T-helper 2 cell treated with Interferon-gamma antibody and Interleukin-4, amounts not matched to agents 100 ng/mL and 5 ng/mL, for 36 hours (primary cell): ENCODE measurements at regions not wholly inside any gene's neighbourhood (a gene's known extent, or its start where the extent isn't known, plus 50 kb on each side); places are given as distances from the start of the nearest gene placed in this dataset.

Experiments used
- intact Hi-C: fragments of 100-400 bp; cut with micrococcal nuclease; formaldehyde crosslinking; loops from one replicate; pipeline ENCODE4 v1.15.1; 2023

GRCh38 chr6:90668141-90668540, 81.3 kb upstream of the MAP3K7 start:
- intact Hi-C loops = no loop called here

- intact Hi-C loops = no loop called here
Measured at GRCh38 chr6:90663873-90664272, 77.0 kb upstream of the MAP3K7 start.

GRCh38 chr6:90663106-90663505, 76.2 kb upstream of the MAP3K7 start:
- intact Hi-C loops = no loop called here

- intact Hi-C loops = no loop called here
Measured at GRCh38 chr6:90660931-90661330, 74.1 kb upstream of the MAP3K7 start.

GRCh38 chr6:90658497-90658896, 71.6 kb upstream of the MAP3K7 start:
- intact Hi-C loops = no loop called here

DNA sequence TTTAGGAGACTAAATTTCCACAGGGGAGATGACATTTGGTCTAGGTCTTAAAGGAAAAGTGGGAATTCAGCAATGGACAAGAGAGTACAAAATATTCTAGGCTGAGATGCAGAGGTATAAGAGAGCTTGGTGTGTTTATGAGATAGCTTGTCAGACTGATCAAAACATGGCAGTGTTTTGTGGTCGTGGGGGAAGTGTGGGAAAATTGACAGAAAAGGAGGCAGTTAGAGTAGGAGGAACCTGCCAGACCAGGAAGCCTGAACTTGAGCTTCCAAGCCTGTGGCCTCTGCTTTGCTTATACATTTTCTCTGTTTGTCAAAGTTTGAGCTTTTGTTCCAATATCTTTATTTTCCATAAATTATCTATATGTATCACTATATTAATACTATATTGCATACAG, 69.5 kb upstream of the MAP3K7 start:
- intact Hi-C loops = no loop called here

DNA sequence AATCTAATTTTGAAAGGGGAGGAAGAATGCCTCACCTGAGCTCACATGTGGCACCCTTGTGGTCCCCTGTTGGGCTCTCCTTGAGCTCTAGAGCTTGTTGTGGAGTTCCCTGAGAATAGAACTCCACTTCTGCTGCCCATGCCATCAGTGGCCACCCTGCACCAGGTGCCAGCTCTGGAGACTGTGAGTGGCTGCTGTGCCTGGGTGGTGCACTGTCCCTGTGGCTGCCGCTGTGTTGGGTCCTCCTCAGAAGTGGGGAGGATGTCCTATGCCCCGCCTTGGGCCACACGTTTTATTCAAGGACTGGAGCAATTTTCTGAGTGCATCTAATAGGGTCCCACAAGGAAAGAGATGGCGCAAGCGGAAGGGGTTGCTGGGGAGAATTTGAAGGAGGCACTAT, 67.9 kb upstream of the MAP3K7 start:
- intact Hi-C loops = no loop called here

DNA sequence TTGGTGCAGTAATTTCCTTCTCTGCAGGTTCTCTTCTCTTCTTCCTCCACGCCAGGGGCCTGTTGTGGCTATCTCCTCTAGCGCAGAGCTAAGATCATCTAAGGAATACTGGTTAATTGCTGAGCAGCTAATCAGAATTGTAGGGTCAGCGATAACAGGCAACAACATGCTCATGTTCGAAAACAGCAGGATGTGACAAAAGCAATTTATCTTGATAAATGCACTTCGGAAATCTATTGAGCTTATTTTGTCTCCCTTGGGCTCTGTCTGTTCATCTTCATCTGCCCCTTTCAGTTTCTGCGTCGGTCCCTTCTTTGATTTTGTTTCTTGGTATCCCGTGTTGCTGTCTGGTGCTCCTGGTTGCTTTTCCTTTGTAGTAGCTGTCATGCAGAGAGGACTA, 67.3 kb upstream of the MAP3K7 start:
- intact Hi-C loops = no loop called here

- intact Hi-C loops = no loop called here
Measured at GRCh38 chr6:90653750-90654149, 66.9 kb upstream of the MAP3K7 start.

DNA sequence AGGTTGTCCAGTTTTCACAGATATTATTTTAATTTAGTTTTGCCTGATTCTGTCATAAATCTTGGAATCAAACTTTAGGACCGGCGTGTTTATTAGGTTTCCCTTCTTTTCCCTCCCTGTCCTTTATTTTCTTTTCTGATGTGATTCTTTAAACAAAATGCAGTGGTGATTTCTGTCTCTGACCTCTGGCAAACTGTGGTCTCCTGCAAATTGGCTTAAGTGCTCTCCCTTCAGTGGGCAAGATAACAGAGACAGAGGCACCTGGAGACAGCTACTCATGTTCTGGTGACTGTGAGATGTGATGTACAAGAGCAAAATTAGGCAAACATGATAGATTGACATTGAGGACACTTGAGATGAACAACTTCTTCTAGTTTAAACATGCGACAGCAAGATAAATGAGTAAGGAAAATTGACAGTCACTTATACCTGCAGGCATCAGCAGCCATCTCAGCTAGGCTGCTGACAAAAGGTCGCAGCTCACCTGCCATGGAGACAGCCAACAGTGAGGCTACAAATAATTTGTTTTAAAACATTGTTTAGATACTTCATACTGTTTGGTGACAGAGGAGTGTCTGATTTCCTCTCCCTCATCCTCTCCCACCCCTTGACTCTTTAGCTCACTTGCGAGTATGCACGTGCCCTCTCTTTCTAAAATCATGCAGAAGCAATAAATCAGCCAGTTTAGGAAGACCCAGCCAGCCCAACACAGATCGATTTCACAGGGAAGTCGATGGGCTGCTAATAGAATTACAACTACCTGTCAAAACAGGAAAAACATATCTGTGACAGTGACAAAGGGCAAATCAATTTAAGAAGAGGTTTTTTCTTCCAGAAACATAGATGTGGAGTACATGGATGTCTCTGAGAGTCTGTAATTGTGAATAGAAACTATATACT, 63.4 kb upstream of the MAP3K7 start:
- intact Hi-C loops = no loop called here

- intact Hi-C loops = no loop called here
Measured at GRCh38 chr6:90648873-90649272, 62.0 kb upstream of the MAP3K7 start.

DNA sequence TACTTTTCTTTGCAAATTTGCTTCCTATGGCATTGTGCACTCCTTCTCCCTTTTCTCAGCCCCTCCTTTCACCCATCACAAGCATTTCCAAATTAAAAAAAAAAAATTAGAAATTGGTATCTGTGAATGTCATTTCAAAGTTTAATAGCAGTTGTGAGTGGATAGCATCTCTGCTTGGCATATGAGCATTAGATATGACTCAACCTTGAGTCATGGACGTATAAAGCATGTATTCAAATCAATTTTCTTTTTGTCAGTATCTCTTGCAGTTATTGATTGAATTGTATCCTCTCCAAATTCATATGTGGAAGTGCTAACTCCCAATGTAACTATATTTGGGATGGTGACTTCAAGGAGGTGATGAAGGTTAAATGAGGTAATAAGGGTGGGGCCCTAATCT, 60.1 kb upstream of the MAP3K7 start:
- intact Hi-C loops = no loop called here

- intact Hi-C loops = no loop called here
Measured at GRCh38 chr6:90645634-90646033, 58.8 kb upstream of the MAP3K7 start.

DNA sequence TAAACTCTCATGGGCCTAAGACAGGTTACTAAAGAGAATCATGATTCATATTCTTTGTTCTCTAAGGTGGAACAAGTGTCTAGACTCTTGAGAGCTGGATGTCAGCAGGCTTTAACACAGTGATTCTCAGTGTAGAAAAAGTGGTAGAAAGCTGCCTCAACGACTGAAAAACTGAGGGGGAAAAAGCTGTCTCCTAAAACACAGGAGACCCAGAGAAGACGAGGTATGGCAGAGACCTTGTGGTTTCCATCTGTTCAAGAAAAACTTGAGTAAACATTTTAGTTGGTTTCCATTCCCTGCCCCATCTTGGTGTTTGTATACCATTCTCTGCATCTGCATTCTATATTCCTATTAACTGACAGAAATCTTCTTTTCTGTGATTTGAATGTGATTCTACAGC, 57.6 kb upstream of the MAP3K7 start:
- intact Hi-C loops = no loop called here

DNA sequence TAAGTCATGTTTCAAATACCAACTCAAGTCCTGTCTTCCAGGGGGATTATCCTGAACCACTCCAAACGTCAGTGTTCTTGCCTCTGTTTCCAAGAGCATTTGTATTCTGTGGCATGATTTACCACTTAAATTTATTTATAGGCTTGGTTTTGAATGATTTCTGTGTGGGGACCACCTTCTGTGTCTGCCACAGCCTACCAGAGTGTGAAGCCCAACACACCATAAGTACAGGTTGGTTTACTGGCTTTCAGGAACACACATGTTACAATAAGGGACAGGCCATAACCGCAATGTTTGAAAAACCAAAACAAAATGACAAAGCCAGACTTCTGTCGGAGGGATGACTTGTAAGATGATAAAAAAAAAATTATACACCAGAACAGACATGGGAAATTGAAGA, 56.5 kb upstream of the MAP3K7 start:
- intact Hi-C loops = no loop called here

DNA sequence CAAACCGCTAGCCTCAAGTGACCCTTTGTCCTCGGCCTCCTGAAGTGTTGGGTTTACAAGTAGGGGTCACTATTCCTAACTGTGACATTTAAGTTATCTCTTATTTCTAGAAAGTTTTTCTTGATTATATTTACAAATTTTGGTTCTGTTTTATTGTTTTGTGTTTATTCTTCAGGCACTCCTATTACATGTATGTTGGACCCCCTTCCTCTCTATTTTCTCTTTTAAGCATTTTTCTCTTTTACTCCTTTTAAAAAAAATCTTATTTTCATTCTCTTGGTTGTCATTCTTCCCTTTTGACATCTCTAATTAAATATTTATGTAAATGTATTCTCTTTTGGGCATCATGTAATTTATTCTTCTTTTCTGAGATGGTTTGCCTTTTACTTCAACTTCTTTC, 50.4 kb upstream of the MAP3K7 start:
- intact Hi-C loops = no loop called here
